ENCODE measurements at regions not wholly inside any gene's neighbourhood (a gene's known extent, or its start where the extent isn't known, plus 50 kb on each side); places are given as distances from the start of the nearest gene placed in this dataset.

DNA sequence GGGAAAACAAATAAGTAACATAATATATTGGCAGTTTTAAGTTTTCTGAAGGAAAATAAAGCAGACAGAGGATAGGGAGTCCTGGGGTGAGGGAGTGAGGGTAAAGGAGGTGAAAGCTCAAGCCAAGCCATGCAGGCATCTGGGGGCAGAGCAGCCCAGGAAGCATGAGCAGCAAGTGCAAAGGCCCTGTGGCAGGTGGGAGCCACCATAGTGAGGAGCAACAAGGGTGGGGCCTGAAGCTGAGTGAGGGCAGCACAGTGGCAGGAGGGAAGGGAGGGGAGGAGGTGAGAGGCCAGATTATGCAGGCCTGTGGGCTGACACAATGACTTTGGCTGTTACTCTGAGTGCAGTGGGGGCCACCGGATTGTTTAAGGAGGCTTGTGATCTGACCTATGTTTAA is 138.8 kb upstream of the TNR start (continued):
- no peak for TF ChIP-seq NR2C2 (IDR thresholded peaks at IDR 0.05; ENCODE audit: borderline replicate concordance, control insufficient read depth, insufficient read length, low read depth)
- TF ChIP-seq RFX5 (IDR thresholded peaks at IDR 0.05; ENCODE audit: low read depth, low read length), result no peak
- TF ChIP-seq, protein P1, sequence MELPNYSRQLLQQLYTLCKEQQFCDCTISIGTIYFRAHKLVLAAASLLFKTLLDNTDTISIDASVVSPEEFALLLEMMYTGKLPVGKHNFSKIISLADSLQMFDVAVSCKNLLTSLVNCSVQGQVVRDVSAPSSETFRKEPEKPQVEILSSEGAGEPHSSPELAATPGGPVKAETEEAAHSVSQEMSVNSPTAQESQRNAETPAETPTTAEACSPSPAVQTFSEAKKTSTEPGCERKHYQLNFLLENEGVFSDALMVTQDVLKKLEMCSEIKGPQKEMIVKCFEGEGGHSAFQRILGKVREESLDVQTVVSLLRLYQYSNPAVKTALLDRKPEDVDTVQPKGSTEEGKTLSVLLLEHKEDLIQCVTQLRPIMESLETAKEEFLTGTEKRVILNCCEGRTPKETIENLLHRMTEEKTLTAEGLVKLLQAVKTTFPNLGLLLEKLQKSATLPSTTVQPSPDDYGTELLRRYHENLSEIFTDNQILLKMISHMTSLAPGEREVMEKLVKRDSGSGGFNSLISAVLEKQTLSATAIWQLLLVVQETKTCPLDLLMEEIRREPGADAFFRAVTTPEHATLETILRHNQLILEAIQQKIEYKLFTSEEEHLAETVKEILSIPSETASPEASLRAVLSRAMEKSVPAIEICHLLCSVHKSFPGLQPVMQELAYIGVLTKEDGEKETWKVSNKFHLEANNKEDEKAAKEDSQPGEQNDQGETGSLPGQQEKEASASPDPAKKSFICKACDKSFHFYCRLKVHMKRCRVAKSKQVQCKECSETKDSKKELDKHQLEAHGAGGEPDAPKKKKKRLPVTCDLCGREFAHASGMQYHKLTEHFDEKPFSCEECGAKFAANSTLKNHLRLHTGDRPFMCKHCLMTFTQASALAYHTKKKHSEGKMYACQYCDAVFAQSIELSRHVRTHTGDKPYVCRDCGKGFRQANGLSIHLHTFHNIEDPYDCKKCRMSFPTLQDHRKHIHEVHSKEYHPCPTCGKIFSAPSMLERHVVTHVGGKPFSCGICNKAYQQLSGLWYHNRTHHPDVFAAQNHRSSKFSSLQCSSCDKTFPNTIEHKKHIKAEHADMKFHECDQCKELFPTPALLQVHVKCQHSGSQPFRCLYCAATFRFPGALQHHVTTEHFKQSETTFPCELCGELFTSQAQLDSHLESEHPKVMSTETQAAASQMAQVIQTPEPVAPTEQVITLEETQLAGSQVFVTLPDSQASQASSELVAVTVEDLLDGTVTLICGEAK (IDR thresholded peaks at IDR 0.05; ENCODE audit: borderline replicate concordance), result no peak
- TF ChIP-seq, protein P2, sequence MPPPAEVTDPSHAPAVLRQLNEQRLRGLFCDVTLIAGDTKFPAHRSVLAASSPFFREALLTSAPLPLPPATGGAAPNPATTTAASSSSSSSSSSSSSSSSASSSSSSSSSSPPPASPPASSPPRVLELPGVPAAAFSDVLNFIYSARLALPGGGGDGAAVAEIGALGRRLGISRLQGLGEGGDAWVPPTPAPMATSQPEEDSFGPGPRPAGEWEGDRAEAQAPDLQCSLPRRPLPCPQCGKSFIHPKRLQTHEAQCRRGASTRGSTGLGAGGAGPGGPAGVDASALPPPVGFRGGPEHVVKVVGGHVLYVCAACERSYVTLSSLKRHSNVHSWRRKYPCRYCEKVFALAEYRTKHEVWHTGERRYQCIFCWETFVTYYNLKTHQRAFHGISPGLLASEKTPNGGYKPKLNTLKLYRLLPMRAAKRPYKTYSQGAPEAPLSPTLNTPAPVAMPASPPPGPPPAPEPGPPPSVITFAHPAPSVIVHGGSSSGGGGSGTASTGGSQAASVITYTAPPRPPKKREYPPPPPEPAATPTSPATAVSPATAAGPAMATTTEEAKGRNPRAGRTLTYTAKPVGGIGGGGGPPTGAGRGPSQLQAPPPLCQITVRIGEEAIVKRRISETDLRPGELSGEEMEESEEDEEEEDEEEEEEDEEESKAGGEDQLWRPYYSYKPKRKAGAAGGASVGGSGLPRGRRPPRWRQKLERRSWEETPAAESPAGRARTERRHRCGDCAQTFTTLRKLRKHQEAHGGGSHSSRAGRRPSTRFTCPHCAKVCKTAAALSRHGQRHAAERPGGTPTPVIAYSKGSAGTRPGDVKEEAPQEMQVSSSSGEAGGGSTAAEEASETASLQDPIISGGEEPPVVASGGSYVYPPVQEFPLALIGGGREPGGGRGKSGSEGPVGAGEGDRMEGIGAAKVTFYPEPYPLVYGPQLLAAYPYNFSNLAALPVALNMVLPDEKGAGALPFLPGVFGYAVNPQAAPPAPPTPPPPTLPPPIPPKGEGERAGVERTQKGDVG (CRISPR knock-in tag; IDR thresholded peaks at IDR 0.05), result no peak
- TF ChIP-seq, protein P3, sequence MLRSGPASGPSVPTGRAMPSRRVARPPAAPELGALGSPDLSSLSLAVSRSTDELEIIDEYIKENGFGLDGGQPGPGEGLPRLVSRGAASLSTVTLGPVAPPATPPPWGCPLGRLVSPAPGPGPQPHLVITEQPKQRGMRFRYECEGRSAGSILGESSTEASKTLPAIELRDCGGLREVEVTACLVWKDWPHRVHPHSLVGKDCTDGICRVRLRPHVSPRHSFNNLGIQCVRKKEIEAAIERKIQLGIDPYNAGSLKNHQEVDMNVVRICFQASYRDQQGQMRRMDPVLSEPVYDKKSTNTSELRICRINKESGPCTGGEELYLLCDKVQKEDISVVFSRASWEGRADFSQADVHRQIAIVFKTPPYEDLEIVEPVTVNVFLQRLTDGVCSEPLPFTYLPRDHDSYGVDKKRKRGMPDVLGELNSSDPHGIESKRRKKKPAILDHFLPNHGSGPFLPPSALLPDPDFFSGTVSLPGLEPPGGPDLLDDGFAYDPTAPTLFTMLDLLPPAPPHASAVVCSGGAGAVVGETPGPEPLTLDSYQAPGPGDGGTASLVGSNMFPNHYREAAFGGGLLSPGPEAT (IDR thresholded peaks at IDR 0.05; ENCODE audit: low read depth), result no peak
- TF ChIP-seq ZNF207 (IDR thresholded peaks at IDR 0.05; ENCODE audit: borderline replicate concordance), result no peak
